Loucy (cell line): ENCODE measurements at regions not wholly inside any gene's neighbourhood (a gene's known extent, or its start where the extent isn't known, plus 50 kb on each side); places are given as distances from the start of the nearest gene placed in this dataset.

Experiments used
- CTCF ChIP-seq: fragments of 200-600 bp; sonication (generic); conservative IDR thresholded peaks from 2 replicates; pipeline ENCODE4 v1.5.1; 2014; ENCODE audit warnings: mild to moderate bottlenecking, antibody characterized with exemption, low read length
- EZH2phosphoT487 ChIP-seq: fragments of 200-600 bp; IDR thresholded peaks from 2 replicates; pipeline ENCODE4 v1.6.1; 2018; ENCODE audit warnings: antibody characterized with exemption, mild to moderate bottlenecking, moderate library complexity, borderline replicate concordance

GRCh38 chr17:77839698-77840512 lies 118.6 kb upstream of the TNRC6C start:
- TF ChIP-seq CTCF (no peak), EZH2phosphoT487 (no peak)
